K562 (cell line): ENCODE measurements at regions not wholly inside any gene's neighbourhood (a gene's known extent, or its start where the extent isn't known, plus 50 kb on each side); places are given as distances from the start of the nearest gene placed in this dataset.

Source experiments
- ATAC-seq: fragments of 200-7000 bp; cut with Tn5 transposase; 3 replicates; pipeline ENCODE4 v1.9.1; 2020; ENCODE audit warnings: moderate library complexity
- BruUV-seq: library from RNA; stranded (reverse); fragments of 400-500 nt; replicated peaks from 2 replicates; lab custom pipeline; 2021; lab: Mats Ljungman, UMichigan
- CTCF ChIA-PET: fragments of 300-600 bp; formaldehyde crosslinking; extraction: SDS; loops from one replicate; lab custom pipeline; 2021; ENCODE audit warnings: low intra/inter-chr PET ratio; lab: Yijun Ruan, JAX
- POLR2A ChIA-PET: fragments of 300-600, 350-650 bp; sonication (Branson Sonifier 250); formaldehyde crosslinking; extraction: SDS; loops from one replicate; lab custom pipeline; 2021; ENCODE audit warnings: antibody characterized with exemption, inconsistent platforms; lab: Yijun Ruan, JAX
- DNase-seq, 4 experiments: peaks; one replicate each; pipeline versions ENCODE4 v3.0.0 to v3.0.0-alpha.2; 2011 to 2018; ENCODE audit warnings: low spot score in 3 of 4, mixed read lengths in 3 of 4; ENCODE audit errors: extremely low read depth in 1 of 4
- FAIRE-seq: peaks from 2 replicates; lab custom pipeline; 2011; peaks lifted over from hg19 to GRCh38; lab: Jason Lieb, UNC
- H2AFZ ChIP-seq: 2 replicates; pipeline ENCODE4 v1.6.0; 2011; ENCODE audit warnings: low read depth, low read length, control low read depth, inconsistent platforms
- H3K27ac ChIP-seq: fragments of 200-600 bp; 3 replicates; pipeline ENCODE4 v1.8.0; 2011; ENCODE audit warnings: low read depth, mild to moderate bottlenecking, control low read depth, inconsistent platforms, low read length, moderate library complexity, mixed read lengths; ENCODE audit errors: extremely low read depth
- H3K27me3 ChIP-seq, 2 experiments: fragments of 300-600 bp in 1 of 2; 2 replicates in 1 of 2; 3 replicates in 1 of 2; pipeline versions ENCODE4 v1.6.0 to v1.8.0; 2011; ENCODE audit warnings: inconsistent platforms in 2 of 2, low read length in 2 of 2, mild to moderate bottlenecking in 1 of 2, mixed read lengths in 1 of 2, moderate library complexity in 1 of 2; ENCODE audit not compliant: control insufficient read depth in 2 of 2, insufficient read depth in 2 of 2
- H3K36me3 ChIP-seq: fragments of 300-600 bp; 3 replicates; pipeline ENCODE4 v1.8.0; 2011; ENCODE audit warnings: mild to moderate bottlenecking, low read length, inconsistent platforms; ENCODE audit not compliant: control insufficient read depth, insufficient read depth
- H3K4me1 ChIP-seq, 2 experiments: fragments of 200-600 bp in 1 of 2; replicated peaks in 1 of 2; 2 replicates in 1 of 2; 3 replicates in 1 of 2; pipeline versions ENCODE4 v1.5.1 to v1.8.0; 2011; ENCODE audit warnings: inconsistent platforms in 2 of 2, low read length in 2 of 2, mild to moderate bottlenecking in 1 of 2, mixed read lengths in 1 of 2, moderate library complexity in 1 of 2; ENCODE audit not compliant: control insufficient read depth in 2 of 2, insufficient read depth in 2 of 2
- H3K4me2 ChIP-seq: 2 replicates; pipeline ENCODE4 v1.6.1; 2011; ENCODE audit warnings: low read length, control low read depth, inconsistent platforms, mixed read lengths; ENCODE audit not compliant: insufficient read depth
- H3K4me3 ChIP-seq: fragments of 200-600 bp; sonication (generic), shearing (Covaris generic); 2 replicates; pipeline ENCODE4 v1.5.1; 2016; ENCODE audit warnings: control low read depth, inconsistent platforms
- H3K79me2 ChIP-seq: fragments of 200-600 bp; 3 replicates; pipeline ENCODE4 v1.8.0; 2011; ENCODE audit warnings: low read length, inconsistent platforms; ENCODE audit not compliant: control insufficient read depth, insufficient read depth
- H3K9ac ChIP-seq, 2 experiments: 2 replicates each; pipeline versions ENCODE4 v1.6.0 to v1.6.1; 2011; ENCODE audit warnings: low read depth in 2 of 2, low read length in 2 of 2, control low read depth in 1 of 2, inconsistent platforms in 1 of 2, mild to moderate bottlenecking in 1 of 2, mixed read lengths in 1 of 2; ENCODE audit not compliant: insufficient read depth in 1 of 2
- H3K9me1 ChIP-seq: one replicate; pipeline ENCODE4 v1.6.0; 2011; ENCODE audit warnings: inconsistent platforms, mild to moderate bottlenecking, low read length, moderate library complexity; ENCODE audit not compliant: control insufficient read depth, insufficient read depth
- H3K9me3 ChIP-seq: replicated peaks from 2 replicates; pipeline ENCODE4 v1.5.1; 2011; ENCODE audit warnings: low read depth, low read length, inconsistent platforms; ENCODE audit not compliant: control insufficient read depth, insufficient read depth
- H4K20me1 ChIP-seq: replicated peaks from 2 replicates; pipeline ENCODE4 v1.6.1; 2011; ENCODE audit warnings: low read length, inconsistent platforms, mixed read lengths; ENCODE audit not compliant: control insufficient read depth, insufficient read depth
- C11orf30 ChIP-seq: fragments of 450-650 bp; IDR thresholded peaks from 2 replicates; pipeline ENCODE4 v1.6.1; 2016; ENCODE audit warnings: low read depth, mild to moderate bottlenecking
- E2F1 ChIP-seq: sonication (generic); formaldehyde crosslinking; IDR thresholded peaks from 2 replicates; pipeline ENCODE4 v1.8.1; 2023; ENCODE audit warnings: mild to moderate bottlenecking, missing genetic modification reagents, moderate library complexity
- EHMT2 ChIP-seq: fragments of 450-650 bp; IDR thresholded peaks from 2 replicates; pipeline ENCODE4 v1.6.1; 2018; ENCODE audit warnings: antibody characterized with exemption
- FIP1L1 ChIP-seq: fragments of 200-400 bp; formaldehyde crosslinking; IDR thresholded peaks from 2 replicates; pipeline ENCODE4 v1.6.1; 2018; ENCODE audit warnings: mild to moderate bottlenecking, low read depth, low read length; ENCODE audit not compliant: poor library complexity, severe bottlenecking
- HNRNPK ChIP-seq: fragments of 200-400 bp; formaldehyde crosslinking; IDR thresholded peaks from one replicate; pipeline ENCODE4 v1.6.1; 2018; ENCODE audit warnings: mild to moderate bottlenecking, low read depth, low read length; ENCODE audit not compliant: poor library complexity, severe bottlenecking
- KLF6 ChIP-seq: fragments of 250-450 bp; sonication (Bioruptor Pico); IDR thresholded peaks from 2 replicates; pipeline ENCODE4 v1.4.0; 2020; ENCODE audit warnings: mild to moderate bottlenecking, moderate library complexity, borderline replicate concordance
- MCM5 ChIP-seq: fragments of 450-650 bp; IDR thresholded peaks from 2 replicates; pipeline ENCODE4 v1.6.1; 2016; ENCODE audit warnings: low read depth
- MIER1 ChIP-seq: fragments of 450-650 bp; IDR thresholded peaks from 2 replicates; pipeline ENCODE4 v1.6.1; 2016; ENCODE audit warnings: antibody characterized with exemption, mild to moderate bottlenecking, low read depth
- POLR3G ChIP-seq: IDR thresholded peaks from 2 replicates; pipeline ENCODE4 v1.6.1; 2011; ENCODE audit not compliant: insufficient read length, insufficient replicate concordance; ENCODE audit errors: extremely low read depth
- RAD21 ChIP-seq, 2 experiments: fragments of 250-450 bp in 1 of 2; fragments of 450-650 bp in 1 of 2; sonication (Bioruptor Pico) in 1 of 2; formaldehyde crosslinking in 1 of 2; IDR thresholded peaks in 1 of 2; conservative IDR thresholded peaks in 1 of 2; 2 replicates each; pipeline versions ENCODE4 v1.4.0 to v1.8.0; 2020 to 2022; ENCODE audit warnings: mild to moderate bottlenecking in 2 of 2, moderate library complexity in 1 of 2
- U2AF2 ChIP-seq: fragments of 200-400 bp; formaldehyde crosslinking; optimal IDR thresholded peaks from 2 replicates; pipeline ENCODE3; 2017; ENCODE audit warnings: low read depth, mild to moderate bottlenecking, low read length
- ZKSCAN3 ChIP-seq: fragments of 250-450 bp; sonication (Bioruptor Pico); IDR thresholded peaks from 2 replicates; pipeline ENCODE4 v1.4.0; 2020
- ZNF696 ChIP-seq: fragments of 250-450 bp; sonication (Bioruptor Pico); conservative IDR thresholded peaks from 2 replicates; pipeline ENCODE4 v1.4.0; 2020; ENCODE audit warnings: mild to moderate bottlenecking, moderate library complexity
- ZNF76 ChIP-seq: fragments of 250-450 bp; sonication (Bioruptor Pico); IDR thresholded peaks from 2 replicates; pipeline ENCODE4 v1.4.0; 2020; ENCODE audit warnings: mild to moderate bottlenecking, moderate library complexity, borderline replicate concordance
- ZNF766 ChIP-seq: fragments of 200-800 bp; sonication (Bioruptor generic); conservative IDR thresholded peaks from 2 replicates; pipeline ENCODE4 v1.6.1; 2016; ENCODE audit warnings: missing genetic modification characterization, missing compliant biosample characterization
- WGBS: fragments of 100-300 bp; shearing (Covaris generic); methylation state at CpG from one replicate; pipeline ENCODE4 v1.1.6; 2016; ENCODE audit warnings: low coverage, mixed read lengths; ENCODE audit not compliant: insufficient coverage; ENCODE audit errors: missing lambda C conversion rate; 5-methylcytosine and 5-hydroxymethylcytosine counted together
- in situ Hi-C: fragments of 300-500 bp; cut with MboI; formaldehyde crosslinking; loops from 4 replicates; pipeline ENCODE4 v1.15.0; 2018; ENCODE audit warnings: inconsistent platforms, mixed read lengths
- intact Hi-C: fragments of 100-400 bp; cut with micrococcal nuclease; formaldehyde crosslinking; loops from 2 replicates; pipeline ENCODE4 v1.14.2; 2022

- TF ChIP-seq EHMT2 (peak; percentile 96), ZNF766 (CRISPR knock-in tag) (peak; percentile 44; the same call in 1 of the 2 replicates), ZNF696 (no peak), MIER1 (peak; percentile 92)
Measured at GRCh38 chr4:82017680-82018079, 356.1 kb downstream of the HNRNPD start (continued).

GRCh38 chr4:82005158-82005557 lies 368.6 kb downstream of the HNRNPD start:
- Histone ChIP-seq H3K27me3 (no peaks in the 10 kb centered on the region), H3K79me2 (no peaks in the 10 kb centered on the region), H2AFZ (no peak overlapping the region), H3K36me3 (no peaks in the 10 kb centered on the region), H3K9me3 (no peaks in the 10 kb centered on the region), H3K4me3 (no peak overlapping the region), H3K27ac (no peak overlapping the region), H3K4me1 (no peaks in the 10 kb centered on the region), H4K20me1 (no peaks in the 10 kb centered on the region), H3K4me2 (no peak overlapping the region), H3K9ac (no peak overlapping the region), H3K9me1 (no peaks in the 10 kb centered on the region)
- no peak for ATAC-seq
- no TSS peak for BruUV-seq
- ChIA-PET POLR2A (no interaction called here), CTCF (no interaction called here)
- in situ Hi-C loops (no loop called here), intact Hi-C loops (no loop called here)
- TF ChIP-seq ZKSCAN3 (CRISPR knock-in tag) (no peak), POLR3G (no peak), E2F1 (CRISPR knock-in tag) (no peak), KLF6 (CRISPR knock-in tag) (no peak), ZNF76 (CRISPR knock-in tag) (no peak), RAD21 (CRISPR knock-in tag; conservative IDR thresholded peaks at IDR 0.05 in 1 of 2, IDR thresholded peaks at IDR 0.05 in 1 of 2) (no peak), C11orf30 (no peak), HNRNPK (no peak), FIP1L1 (no peak), U2AF2 (no peak), MCM5 (no peak)
- WGBS, result 0% methylated on average over 1 of the region's 1 CpG
- DNase-seq, result no peak
- no peak for FAIRE-seq
